Right atrium auricular region (tissue), 2 donors: ENCODE measurements at regions not wholly inside any gene's neighbourhood (a gene's known extent, or its start where the extent isn't known, plus 50 kb on each side); places are given as distances from the start of the nearest gene placed in this dataset.
"Not testable (repeated sequence)": the region's sequence is repeated elsewhere in the genome, so short reads cannot be mapped to it uniquely, and the experiment has no call there.

Experiments used
- DNase-seq: peaks from one replicate; pipeline ENCODE4 v3.0.0-alpha.2; 2019; ENCODE audit warnings: low spot score
- H3K27ac ChIP-seq, 2 donors: fragments of 200-600 bp; sonication (generic); 1 replicate in 1 of 2; 2 replicates in 1 of 2; pipeline ENCODE4 v1.5.1; 2016 to 2019
- H3K27me3 ChIP-seq, 2 donors: fragments of 200-600 bp; sonication (generic); one replicate each; pipeline versions ENCODE4 v1.5.1 to v1.6.0; 2017 to 2019
- H3K36me3 ChIP-seq: fragments of 200-600 bp; sonication (generic); one replicate; pipeline ENCODE4 v1.5.1; 2016
- H3K4me1 ChIP-seq, 2 donors: fragments of 200-600 bp; sonication (generic); one replicate each; pipeline versions ENCODE4 v1.5.1 to v1.6.0; 2017 to 2019
- H3K4me3 ChIP-seq, 2 donors: fragments of 200-600 bp; sonication (generic); 1 replicate in 1 of 2; 2 replicates in 1 of 2; pipeline ENCODE4 v1.5.1; 2017 to 2019; ENCODE audit warnings: mild to moderate bottlenecking in 1 of 2, moderate library complexity in 1 of 2
- H3K9me3 ChIP-seq, 2 donors: fragments of 200-600 bp; sonication (generic); one replicate each; pipeline ENCODE4 v1.5.1; 2019
- TF ChIP-seq, protein P1 (sequence below), 2 donors: fragments of 200-600 bp; sonication (generic); IDR thresholded peaks; one replicate each; pipeline ENCODE4 v1.5.1; 2019; ENCODE audit warnings: antibody characterized with exemption in 2 of 2

DNA sequence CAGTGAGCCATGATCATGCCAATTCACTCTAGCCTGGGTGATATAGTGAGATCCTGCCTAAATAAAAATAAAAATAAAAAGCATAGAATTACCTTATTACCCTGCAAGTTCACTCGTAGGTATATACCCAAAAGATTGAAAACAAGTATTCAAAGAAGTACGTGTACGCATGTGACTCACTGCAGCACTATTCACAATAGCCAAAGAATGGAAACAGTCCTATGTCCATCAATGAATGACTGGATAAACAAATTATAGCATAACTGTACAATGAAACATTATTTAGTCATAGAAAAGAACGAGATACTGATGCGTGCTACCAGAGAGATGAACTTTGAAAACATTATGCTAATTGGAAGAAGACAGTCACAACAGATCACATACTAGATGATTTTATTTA lies 204.6 kb upstream of the DIAPH2 start:
- Histone ChIP-seq H3K9me3 (no peaks in the 10 kb centered on the region), H3K27ac (no peak overlapping the region), H3K4me1 (no peaks in the 10 kb centered on the region), H3K36me3 (no peaks in the 10 kb centered on the region), H3K4me3 (no peak overlapping the region), H3K27me3 (no peaks in the 10 kb centered on the region)
- TF ChIP-seq, protein P1, sequence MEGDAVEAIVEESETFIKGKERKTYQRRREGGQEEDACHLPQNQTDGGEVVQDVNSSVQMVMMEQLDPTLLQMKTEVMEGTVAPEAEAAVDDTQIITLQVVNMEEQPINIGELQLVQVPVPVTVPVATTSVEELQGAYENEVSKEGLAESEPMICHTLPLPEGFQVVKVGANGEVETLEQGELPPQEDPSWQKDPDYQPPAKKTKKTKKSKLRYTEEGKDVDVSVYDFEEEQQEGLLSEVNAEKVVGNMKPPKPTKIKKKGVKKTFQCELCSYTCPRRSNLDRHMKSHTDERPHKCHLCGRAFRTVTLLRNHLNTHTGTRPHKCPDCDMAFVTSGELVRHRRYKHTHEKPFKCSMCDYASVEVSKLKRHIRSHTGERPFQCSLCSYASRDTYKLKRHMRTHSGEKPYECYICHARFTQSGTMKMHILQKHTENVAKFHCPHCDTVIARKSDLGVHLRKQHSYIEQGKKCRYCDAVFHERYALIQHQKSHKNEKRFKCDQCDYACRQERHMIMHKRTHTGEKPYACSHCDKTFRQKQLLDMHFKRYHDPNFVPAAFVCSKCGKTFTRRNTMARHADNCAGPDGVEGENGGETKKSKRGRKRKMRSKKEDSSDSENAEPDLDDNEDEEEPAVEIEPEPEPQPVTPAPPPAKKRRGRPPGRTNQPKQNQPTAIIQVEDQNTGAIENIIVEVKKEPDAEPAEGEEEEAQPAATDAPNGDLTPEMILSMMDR (IDR thresholded peaks at IDR 0.05) = no peak
- no peak for DNase-seq

GRCh38 chrX:96481831-96482230 lies 202.8 kb upstream of the DIAPH2 start:
- no peaks in the 10 kb centered on the region for H3K4me1 ChIP-seq
- no peak overlapping the region for H3K4me3 ChIP-seq
- no peaks in the 10 kb centered on the region for H3K36me3 ChIP-seq
- no peaks in the 10 kb centered on the region for H3K27me3 ChIP-seq
- no peaks in the 10 kb centered on the region for H3K9me3 ChIP-seq
- TF ChIP-seq, protein P1 (IDR thresholded peaks at IDR 0.05) = no peak
- DNase-seq = no peak
- H3K27ac ChIP-seq = no peak overlapping the region

DNA sequence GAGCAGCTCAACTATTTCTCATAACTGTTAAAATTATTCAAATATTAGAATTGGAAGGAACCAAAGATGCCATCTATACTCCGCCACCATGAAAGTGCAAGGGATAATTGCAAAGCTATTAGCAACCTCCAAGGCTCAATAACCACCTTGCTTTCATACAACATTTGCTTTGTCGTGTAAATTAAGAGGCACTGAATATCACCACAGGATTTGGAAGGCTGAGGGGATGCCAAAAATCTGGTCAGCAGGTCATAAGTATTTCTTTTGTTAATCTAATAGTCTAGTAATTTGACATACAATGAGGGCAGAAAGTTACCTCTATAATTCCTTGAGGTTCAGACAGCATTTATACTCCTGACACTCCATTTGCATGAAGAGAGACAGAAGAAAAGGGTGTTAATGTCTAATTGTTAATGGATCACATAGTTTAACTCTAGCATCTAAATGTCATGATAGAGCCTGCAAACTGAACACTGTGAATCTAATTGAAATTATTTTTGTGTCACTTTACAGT lies 200.9 kb upstream of the DIAPH2 start:
- H3K4me1 ChIP-seq = no peaks in the 10 kb centered on the region

GRCh38 chrX:96486687-96487086 lies 198.0 kb upstream of the DIAPH2 start:
- H3K27ac ChIP-seq, H3K4me3 ChIP-seq, DNase-seq, H3K36me3 ChIP-seq, H3K9me3 ChIP-seq, H3K4me1 ChIP-seq, H3K27me3 ChIP-seq: not testable (repeated sequence)

More for the DNA sequence above, 200.9 kb upstream of the DIAPH2 start:
- TF ChIP-seq, protein P1 (IDR thresholded peaks at IDR 0.05) = no peak
- H3K9me3 ChIP-seq = no peaks in the 10 kb centered on the region
- H3K4me3 ChIP-seq = no peak overlapping the region
- no peak overlapping the region for H3K27ac ChIP-seq
- no peak for DNase-seq
- no peaks in the 10 kb centered on the region for H3K27me3 ChIP-seq
- H3K36me3 ChIP-seq = no peaks in the 10 kb centered on the region

GRCh38 chrX:96502507-96502906 lies 182.1 kb upstream of the DIAPH2 start:
- H3K4me1 ChIP-seq = no peaks in the 10 kb centered on the region
- no peak overlapping the region for H3K4me3 ChIP-seq
- peaks cover 0 to 4% of the 10 kb centered on the region in 2 donors for H3K9me3 ChIP-seq
- H3K27ac ChIP-seq = peak overlapping the region in 1 of 2 donors; percentile 11
- no peaks in the 10 kb centered on the region for H3K27me3 ChIP-seq
- no peak for DNase-seq
- no peaks in the 10 kb centered on the region for H3K36me3 ChIP-seq
- TF ChIP-seq, protein P1 (IDR thresholded peaks at IDR 0.05) = no peak

GRCh38 chrX:96529386-96529785 lies 155.3 kb upstream of the DIAPH2 start:
- not testable (repeated sequence) for H3K9me3 ChIP-seq, H3K27ac ChIP-seq, DNase-seq, H3K36me3 ChIP-seq, H3K27me3 ChIP-seq, H3K4me1 ChIP-seq, H3K4me3 ChIP-seq

DNA sequence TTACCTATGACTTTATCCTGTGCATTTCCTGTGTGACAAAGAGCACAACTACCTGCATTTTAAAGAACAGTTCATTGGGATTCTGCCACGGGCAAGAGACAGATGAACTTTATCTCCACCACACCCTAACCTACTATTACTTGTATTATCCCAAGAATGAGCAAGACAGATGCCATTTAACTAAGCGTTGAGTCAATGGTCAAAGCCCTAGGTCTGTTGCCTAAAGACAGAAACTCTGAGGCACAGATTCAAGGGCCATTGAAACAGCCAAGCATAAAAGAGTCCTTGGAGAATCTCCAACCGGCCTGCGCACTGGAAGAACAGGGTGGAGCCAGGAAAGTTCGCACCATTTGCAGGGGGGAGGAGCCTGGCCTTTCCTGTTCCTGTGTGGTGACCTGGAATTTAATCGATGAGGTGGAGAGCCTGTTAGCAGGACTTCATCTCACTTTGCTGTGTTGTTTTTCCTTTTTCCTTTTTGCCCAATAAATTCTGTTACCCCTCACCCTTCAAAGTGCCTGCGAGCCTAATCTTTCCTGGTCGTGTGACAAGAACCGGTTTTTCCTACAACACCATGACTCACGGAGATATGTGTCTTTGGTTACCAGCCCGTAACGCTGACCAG lies 146.4 kb upstream of the DIAPH2 start:
- no peaks in the 10 kb centered on the region for H3K4me1 ChIP-seq
- DNase-seq = no peak
- H3K4me3 ChIP-seq = no peak overlapping the region
- TF ChIP-seq, protein P1 (IDR thresholded peaks at IDR 0.05) = no peak
- no peaks in the 10 kb centered on the region for H3K27me3 ChIP-seq
- H3K36me3 ChIP-seq = no peaks in the 10 kb centered on the region
- no peak overlapping the region for H3K27ac ChIP-seq
- H3K9me3 ChIP-seq = no peaks in the 10 kb centered on the region
